ENCODE measurements at regions not wholly inside any gene's neighbourhood (a gene's known extent, or its start where the extent isn't known, plus 50 kb on each side); places are given as distances from the start of the nearest gene placed in this dataset.
"Not testable (repeated sequence)": the region's sequence is repeated elsewhere in the genome, so short reads cannot be mapped to it uniquely, and the experiment has no call there.

DNA sequence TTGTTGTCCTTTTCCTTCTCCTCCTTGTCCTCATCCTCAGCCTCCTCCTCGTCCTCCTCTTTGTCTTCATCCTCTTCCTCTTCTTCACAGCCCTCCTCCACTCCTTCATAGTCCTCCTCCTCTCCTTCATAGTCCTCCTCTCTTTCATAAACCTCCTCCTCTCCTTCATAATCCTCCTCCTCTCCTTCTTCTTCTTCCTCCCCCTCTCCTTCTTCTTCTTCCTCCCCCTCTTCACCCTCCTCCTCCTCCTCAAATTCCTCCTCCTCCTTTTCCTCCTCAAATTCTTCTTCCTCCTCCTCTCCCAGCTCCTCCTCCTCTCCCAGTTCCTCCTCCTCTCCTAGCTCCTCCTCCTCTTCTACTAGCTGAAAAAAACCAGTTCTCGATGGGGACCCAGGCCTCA, 143.8 kb upstream of the RADX start:
- H3K27me3 ChIP-seq (ENCODE audit: control insufficient read depth, insufficient read depth, low read length) = no peaks in the 10 kb centered on the region
- TF ChIP-seq, protein P1, sequence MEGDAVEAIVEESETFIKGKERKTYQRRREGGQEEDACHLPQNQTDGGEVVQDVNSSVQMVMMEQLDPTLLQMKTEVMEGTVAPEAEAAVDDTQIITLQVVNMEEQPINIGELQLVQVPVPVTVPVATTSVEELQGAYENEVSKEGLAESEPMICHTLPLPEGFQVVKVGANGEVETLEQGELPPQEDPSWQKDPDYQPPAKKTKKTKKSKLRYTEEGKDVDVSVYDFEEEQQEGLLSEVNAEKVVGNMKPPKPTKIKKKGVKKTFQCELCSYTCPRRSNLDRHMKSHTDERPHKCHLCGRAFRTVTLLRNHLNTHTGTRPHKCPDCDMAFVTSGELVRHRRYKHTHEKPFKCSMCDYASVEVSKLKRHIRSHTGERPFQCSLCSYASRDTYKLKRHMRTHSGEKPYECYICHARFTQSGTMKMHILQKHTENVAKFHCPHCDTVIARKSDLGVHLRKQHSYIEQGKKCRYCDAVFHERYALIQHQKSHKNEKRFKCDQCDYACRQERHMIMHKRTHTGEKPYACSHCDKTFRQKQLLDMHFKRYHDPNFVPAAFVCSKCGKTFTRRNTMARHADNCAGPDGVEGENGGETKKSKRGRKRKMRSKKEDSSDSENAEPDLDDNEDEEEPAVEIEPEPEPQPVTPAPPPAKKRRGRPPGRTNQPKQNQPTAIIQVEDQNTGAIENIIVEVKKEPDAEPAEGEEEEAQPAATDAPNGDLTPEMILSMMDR (IDR thresholded peaks at IDR 0.05; ENCODE audit: insufficient read depth, low read length, poor library complexity, severe bottlenecking) = no peak
- no peaks in the 10 kb centered on the region for H3K36me3 ChIP-seq (ENCODE audit: control insufficient read depth, insufficient read depth, low read length)
- no peak overlapping the region for H3K4me3 ChIP-seq (ENCODE audit: low read depth, low read length)
- no peak for DNase-seq (ENCODE audit: low read depth)

DNA sequence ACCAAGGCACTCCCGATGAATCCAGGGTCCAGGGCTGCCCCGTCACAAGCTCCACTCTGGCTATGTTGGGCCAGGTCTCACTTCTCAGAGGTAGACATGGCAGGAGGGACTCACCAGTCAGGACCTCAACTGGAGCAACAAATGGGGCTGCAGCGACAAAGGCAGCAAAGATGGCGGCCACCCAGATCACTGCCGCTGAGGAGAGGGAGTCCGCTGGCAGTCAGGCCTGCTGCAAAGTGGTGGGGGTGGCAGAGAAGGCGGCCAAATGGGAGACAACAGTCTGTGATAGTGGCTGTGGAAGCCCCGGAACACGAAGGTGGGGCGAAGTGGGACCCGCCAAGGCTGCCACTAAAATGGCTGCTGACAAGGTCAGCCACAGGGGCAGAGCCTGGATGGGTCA, 143.3 kb upstream of the RADX start:
- TF ChIP-seq, protein P1 (IDR thresholded peaks at IDR 0.05; ENCODE audit: insufficient read depth, low read length, poor library complexity, severe bottlenecking) = no peak
- Histone ChIP-seq H3K4me3 (ENCODE audit: low read depth, low read length) (no peak overlapping the region), H3K27me3 (ENCODE audit: control insufficient read depth, insufficient read depth, low read length) (no peaks in the 10 kb centered on the region), H3K36me3 (ENCODE audit: control insufficient read depth, insufficient read depth, low read length) (no peaks in the 10 kb centered on the region)
- no peak for DNase-seq (ENCODE audit: low read depth)

DNA sequence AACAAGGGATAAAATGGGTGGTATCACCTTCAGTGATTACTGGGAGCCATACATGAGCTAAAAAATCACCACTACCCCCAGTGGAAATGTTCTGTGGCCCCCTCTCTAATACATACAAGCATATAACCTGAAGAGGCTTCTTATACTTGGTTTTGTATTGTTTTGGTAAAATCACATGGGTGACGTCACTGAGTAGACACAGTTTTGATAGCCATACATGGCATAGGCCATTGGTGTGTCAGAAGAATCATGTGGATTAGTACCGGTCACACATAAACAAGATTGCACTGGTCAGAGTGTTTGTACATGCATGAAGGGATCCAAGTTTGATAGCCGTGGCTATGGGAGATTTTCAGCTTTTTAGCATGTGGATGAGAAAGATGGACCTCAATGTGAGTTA, 131.9 kb upstream of the RADX start:
- no peak for DNase-seq (ENCODE audit: low read depth)
- Histone ChIP-seq H3K36me3 (ENCODE audit: control insufficient read depth, insufficient read depth, low read length) (no peaks in the 10 kb centered on the region), H3K4me3 (ENCODE audit: low read depth, low read length) (no peak overlapping the region), H3K27me3 (ENCODE audit: control insufficient read depth, insufficient read depth, low read length) (no peaks in the 10 kb centered on the region)
- TF ChIP-seq, protein P1 (IDR thresholded peaks at IDR 0.05; ENCODE audit: insufficient read depth, low read length, poor library complexity, severe bottlenecking) = no peak

DNA sequence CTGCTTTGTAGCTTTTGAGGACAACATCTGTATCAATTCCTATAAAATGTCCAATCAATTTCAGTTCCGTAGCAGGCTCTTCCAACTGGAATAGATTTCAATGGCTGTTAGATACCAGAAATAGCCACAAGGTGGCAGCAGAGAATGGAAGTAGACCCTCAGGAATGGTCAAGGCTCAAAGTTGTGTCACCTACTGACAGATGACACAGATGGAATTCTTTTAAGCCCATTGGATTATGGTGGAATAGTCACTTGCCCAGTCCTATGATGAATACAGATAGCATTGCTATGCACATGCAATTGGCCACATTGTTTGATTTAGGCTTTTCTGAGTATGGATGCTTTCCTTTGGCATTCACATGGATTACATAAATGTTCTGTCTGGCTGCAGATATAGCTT, 130.4 kb upstream of the RADX start:
- TF ChIP-seq, protein P1 (IDR thresholded peaks at IDR 0.05; ENCODE audit: insufficient read depth, low read length, poor library complexity, severe bottlenecking) = peak; percentile 58
- peak; percentile 14 for DNase-seq (ENCODE audit: low read depth)
- Histone ChIP-seq H3K4me3 (ENCODE audit: low read depth, low read length) (no peak overlapping the region), H3K27me3 (ENCODE audit: control insufficient read depth, insufficient read depth, low read length) (no peaks in the 10 kb centered on the region), H3K36me3 (ENCODE audit: control insufficient read depth, insufficient read depth, low read length) (no peaks in the 10 kb centered on the region)

DNA sequence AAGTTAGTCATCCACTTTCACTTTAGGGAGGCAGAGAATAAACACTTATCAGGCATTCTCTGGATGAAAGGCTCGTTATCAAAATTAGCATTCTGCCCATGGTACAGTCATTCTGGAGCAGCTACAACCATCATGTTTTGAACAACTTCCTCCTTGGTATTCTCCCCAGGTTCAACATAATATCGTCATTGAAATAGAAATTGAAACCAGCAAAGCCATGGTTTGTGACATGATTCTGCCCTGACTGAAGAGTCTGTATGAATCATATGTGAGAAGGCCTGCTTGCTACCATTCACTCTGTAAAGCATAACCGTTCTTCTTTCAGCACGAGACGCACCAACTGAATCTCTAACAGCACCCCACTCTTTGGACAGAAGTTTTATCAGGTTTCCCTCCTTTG, 127.5 kb upstream of the RADX start:
- TF ChIP-seq, protein P1 (IDR thresholded peaks at IDR 0.05; ENCODE audit: insufficient read depth, low read length, poor library complexity, severe bottlenecking) = no peak
- Histone ChIP-seq H3K27me3 (ENCODE audit: control insufficient read depth, insufficient read depth, low read length) (no peaks in the 10 kb centered on the region), H3K36me3 (ENCODE audit: control insufficient read depth, insufficient read depth, low read length) (no peaks in the 10 kb centered on the region), H3K4me3 (ENCODE audit: low read depth, low read length) (no peak overlapping the region)
- no peak for DNase-seq (ENCODE audit: low read depth)

DNA sequence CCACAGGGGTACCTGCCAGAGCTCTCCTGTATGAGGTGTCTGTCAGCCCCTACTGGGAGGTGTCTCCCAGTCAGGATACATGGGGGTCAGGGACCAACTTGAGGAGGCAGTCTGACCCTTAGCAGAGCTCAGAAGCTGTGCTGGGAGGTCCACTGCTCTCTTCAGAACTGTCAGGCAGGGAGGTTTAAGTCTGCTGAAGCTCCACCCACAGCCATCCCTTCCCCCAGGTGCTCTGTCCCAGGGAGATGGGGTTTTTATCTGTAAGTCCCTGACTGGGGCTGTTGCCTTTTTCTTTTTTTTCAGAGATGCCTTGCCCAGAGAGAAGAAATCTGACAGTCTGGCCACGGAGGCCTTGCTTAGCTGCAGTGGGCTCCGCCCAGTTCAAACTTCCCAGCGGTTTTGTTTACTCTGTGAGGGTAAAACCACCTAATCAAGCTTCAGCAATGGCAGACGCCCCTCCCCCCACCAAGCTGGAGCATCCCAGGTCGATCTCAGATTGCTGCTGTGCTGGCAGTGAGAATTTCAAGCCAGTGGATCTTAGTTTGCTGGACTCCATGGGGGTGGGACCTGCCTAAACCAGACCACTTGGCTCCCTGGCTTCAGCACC, 118.5 kb upstream of the RADX start:
- not testable (repeated sequence) for H3K27me3 ChIP-seq (ENCODE audit: control insufficient read depth, insufficient read depth, low read length); H3K36me3 ChIP-seq (ENCODE audit: control insufficient read depth, insufficient read depth, low read length); DNase-seq (ENCODE audit: low read depth); H3K4me3 ChIP-seq (ENCODE audit: low read depth, low read length)

Data from kidney epithelial cell (primary cell).